ENCODE measurements at regions not wholly inside any gene's neighbourhood (a gene's known extent, or its start where the extent isn't known, plus 50 kb on each side); places are given as distances from the start of the nearest gene placed in this dataset.

DNA sequence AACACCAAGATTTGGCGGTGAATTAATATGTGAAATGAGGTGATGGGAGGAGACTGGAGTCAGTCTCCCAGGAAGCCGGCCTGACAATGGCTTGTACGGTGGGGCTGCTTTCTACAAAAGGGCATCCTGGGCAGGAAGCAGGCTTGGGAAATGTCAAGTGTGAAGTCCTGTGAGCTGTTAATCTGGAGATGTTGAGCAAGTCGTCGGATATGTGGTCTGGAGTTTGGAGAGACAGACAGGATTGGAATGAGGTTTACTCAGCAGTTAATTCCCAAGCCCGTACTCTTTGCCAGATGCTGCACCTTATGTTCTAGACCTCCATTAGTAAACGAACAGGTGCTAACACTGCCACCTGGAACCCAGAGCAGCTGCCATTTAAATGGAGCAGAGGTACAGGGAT, 107.7 kb upstream of the FOXC1 start:
- Histone ChIP-seq H3K9me3 (replicated peaks in 1 of 3) (no peaks in the 10 kb centered on the region), H3K4me1 (replicated peaks in 1 of 2) (no peaks in the 10 kb centered on the region), H3K27ac (no peak overlapping the region), H3K4me3 (no peak overlapping the region), H3K36me3 (replicated peaks in 1 of 2) (no peaks in the 10 kb centered on the region), H3K27me3 (no peaks in the 10 kb centered on the region)
- 74 to 83% (median 76%) methylated on average over 6 to 7 of the region's 7 CpGs for WGBS, 4 donors
- DNase-seq = no peak
- intact Hi-C loops (cut with DNase I) = no loop called here
- no peak for TF ChIP-seq POLR2A (IDR thresholded peaks at IDR 0.05)
- TF ChIP-seq, protein P1, sequence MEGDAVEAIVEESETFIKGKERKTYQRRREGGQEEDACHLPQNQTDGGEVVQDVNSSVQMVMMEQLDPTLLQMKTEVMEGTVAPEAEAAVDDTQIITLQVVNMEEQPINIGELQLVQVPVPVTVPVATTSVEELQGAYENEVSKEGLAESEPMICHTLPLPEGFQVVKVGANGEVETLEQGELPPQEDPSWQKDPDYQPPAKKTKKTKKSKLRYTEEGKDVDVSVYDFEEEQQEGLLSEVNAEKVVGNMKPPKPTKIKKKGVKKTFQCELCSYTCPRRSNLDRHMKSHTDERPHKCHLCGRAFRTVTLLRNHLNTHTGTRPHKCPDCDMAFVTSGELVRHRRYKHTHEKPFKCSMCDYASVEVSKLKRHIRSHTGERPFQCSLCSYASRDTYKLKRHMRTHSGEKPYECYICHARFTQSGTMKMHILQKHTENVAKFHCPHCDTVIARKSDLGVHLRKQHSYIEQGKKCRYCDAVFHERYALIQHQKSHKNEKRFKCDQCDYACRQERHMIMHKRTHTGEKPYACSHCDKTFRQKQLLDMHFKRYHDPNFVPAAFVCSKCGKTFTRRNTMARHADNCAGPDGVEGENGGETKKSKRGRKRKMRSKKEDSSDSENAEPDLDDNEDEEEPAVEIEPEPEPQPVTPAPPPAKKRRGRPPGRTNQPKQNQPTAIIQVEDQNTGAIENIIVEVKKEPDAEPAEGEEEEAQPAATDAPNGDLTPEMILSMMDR (IDR thresholded peaks at IDR 0.05) = no peak

DNA sequence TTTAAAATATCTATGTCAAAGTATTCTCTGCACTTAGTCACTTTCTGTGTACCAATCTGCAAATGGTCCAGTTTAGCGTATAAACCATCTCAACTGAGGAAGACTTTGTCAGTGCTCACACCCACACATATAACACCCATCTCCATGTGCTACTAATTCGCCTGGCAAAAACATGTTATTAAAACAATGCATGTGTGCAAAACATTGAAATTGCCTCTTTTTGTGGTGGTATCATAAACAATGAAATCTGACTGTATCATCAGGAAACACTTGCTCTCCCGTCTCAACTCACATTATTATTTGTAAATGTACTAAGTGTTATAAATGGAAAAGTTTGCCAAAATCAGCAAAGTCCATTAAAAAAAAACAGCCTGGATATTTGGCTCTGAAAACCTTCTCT, 105.9 kb upstream of the FOXC1 start:
- no peak overlapping the region for H3K4me3 ChIP-seq
- H3K9me3 ChIP-seq (replicated peaks in 1 of 3) = no peaks in the 10 kb centered on the region
- TF ChIP-seq, protein P1 (IDR thresholded peaks at IDR 0.05) = no peak
- TF ChIP-seq POLR2A (IDR thresholded peaks at IDR 0.05) = no peak
- intact Hi-C loops (cut with DNase I) = no loop called here
- no peaks in the 10 kb centered on the region for H3K4me1 ChIP-seq (replicated peaks in 1 of 2)
- no peak for DNase-seq
- no peaks in the 10 kb centered on the region for H3K27me3 ChIP-seq
- 24 to 60% (median 48%) methylated on average over 3 of the region's 3 CpGs for WGBS, 4 donors
- no peak overlapping the region for H3K27ac ChIP-seq
- H3K36me3 ChIP-seq (replicated peaks in 1 of 2) = no peaks in the 10 kb centered on the region

GRCh38 chr6:1504465-1504864, 105.2 kb upstream of the FOXC1 start:
- Histone ChIP-seq H3K36me3 (replicated peaks in 1 of 2) (no peaks in the 10 kb centered on the region), H3K4me1 (replicated peaks in 1 of 2) (no peaks in the 10 kb centered on the region), H3K27ac (no peak overlapping the region), H3K4me3 (no peak overlapping the region), H3K27me3 (no peaks in the 10 kb centered on the region), H3K9me3 (replicated peaks in 1 of 3) (no peaks in the 10 kb centered on the region)
- WGBS, 4 donors = 62 to 80% (median 77%) methylated on average over 10 of the region's 10 CpGs
- intact Hi-C loops (cut with DNase I) = no loop called here
- DNase-seq = no peak
- TF ChIP-seq, protein P1 (IDR thresholded peaks at IDR 0.05) = no peak
- TF ChIP-seq POLR2A (IDR thresholded peaks at IDR 0.05) = no peak

DNA sequence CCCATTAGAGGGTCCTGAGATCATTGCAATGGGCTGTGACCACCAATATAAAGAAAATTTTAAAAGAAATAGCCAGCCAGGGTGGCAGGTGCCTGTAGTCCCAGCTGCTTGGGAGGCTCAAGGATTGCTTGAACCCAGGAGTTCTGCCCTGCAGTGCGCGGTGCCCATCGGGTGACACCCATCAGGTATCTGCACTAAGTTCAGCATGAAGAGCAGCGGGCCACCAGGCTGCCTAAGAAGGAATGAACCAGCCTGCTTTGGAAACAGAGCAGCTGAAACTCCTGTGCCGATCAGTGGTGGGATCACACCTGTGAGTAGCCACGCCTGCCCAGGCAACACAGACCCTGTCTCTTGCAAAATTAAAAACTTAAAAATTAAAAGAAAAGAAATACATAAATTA, 102.5 kb upstream of the FOXC1 start:
- no peaks in the 10 kb centered on the region for H3K9me3 ChIP-seq (replicated peaks in 1 of 3)
- no peak for DNase-seq
- no peaks in the 10 kb centered on the region for H3K4me1 ChIP-seq (replicated peaks in 1 of 2)
- H3K36me3 ChIP-seq (replicated peaks in 1 of 2) = no peaks in the 10 kb centered on the region
- WGBS, 4 donors = 64 to 89% (median 87%) methylated on average over 2 to 6 of the region's 6 CpGs
- no peaks in the 10 kb centered on the region for H3K27me3 ChIP-seq
- intact Hi-C loops (cut with DNase I) = no loop called here
- TF ChIP-seq POLR2A (IDR thresholded peaks at IDR 0.05) = no peak
- TF ChIP-seq, protein P1 (IDR thresholded peaks at IDR 0.05) = no peak
- H3K4me3 ChIP-seq = no peak overlapping the region
- no peak overlapping the region for H3K27ac ChIP-seq

All from adrenal gland (tissue), 9 donors.